Astrocyte of the spinal cord (primary cell): ENCODE measurements at regions not wholly inside any gene's neighbourhood (a gene's known extent, or its start where the extent isn't known, plus 50 kb on each side); places are given as distances from the start of the nearest gene placed in this dataset.
A peak's percentile ranks its signal among the peaks of the same experiment; 100 is the strongest.

Experiments
- DNase-seq: peaks from one replicate; pipeline ENCODE4 v3.0.0; 2011; ENCODE audit warnings: low read depth, low spot score
- H3K4me3 ChIP-seq: 2 replicates; pipeline ENCODE4 v1.5.1; 2011; ENCODE audit warnings: low read depth, mild to moderate bottlenecking, low read length, moderate library complexity
- CTCF ChIP-seq: IDR thresholded peaks from 2 replicates; pipeline ENCODE4 v1.5.1; 2012; ENCODE audit warnings: low read depth, mild to moderate bottlenecking, low read length, inconsistent platforms
- in situ Hi-C: cut with HindIII; loops from 2 replicates; pipeline ENCODE4 v1.10.0; 2017; ENCODE audit warnings: low sequenced_read_pairs

- in situ Hi-C loops, result no loop called here
- no peak overlapping the region for H3K4me3 ChIP-seq
- no peak for TF ChIP-seq CTCF
- no peak for DNase-seq
Measured at GRCh38 chr1:172895761-172896160, 155.0 kb downstream of the TNFSF18 start.

GRCh38 chr1:172897738-172898137 is 153.0 kb downstream of the TNFSF18 start:
- no peak overlapping the region for H3K4me3 ChIP-seq
- TF ChIP-seq CTCF, result no peak
- peak; percentile 72 for DNase-seq
- in situ Hi-C loops, result no loop called here

- no peak for TF ChIP-seq CTCF
Measured at GRCh38 chr1:172898866-172899265, 151.9 kb downstream of the TNFSF18 start.

GRCh38 chr1:172900376-172900997 is 150.3 kb downstream of the TNFSF18 start:
- in situ Hi-C loops, result no loop called here
- no peak for DNase-seq
- no peak for TF ChIP-seq CTCF
- H3K4me3 ChIP-seq, result no peak overlapping the region

More at GRCh38 chr1:172898866-172899265, 151.9 kb downstream of the TNFSF18 start:
- in situ Hi-C loops, result no loop called here
- DNase-seq, result no peak
- no peak overlapping the region for H3K4me3 ChIP-seq

GRCh38 chr1:172902200-172902599 is 148.5 kb downstream of the TNFSF18 start:
- no peak for DNase-seq
- no peak overlapping the region for H3K4me3 ChIP-seq
- TF ChIP-seq CTCF, result no peak
- in situ Hi-C loops, result no loop called here

GRCh38 chr1:172902861-172903381 is 147.8 kb downstream of the TNFSF18 start:
- in situ Hi-C loops, result no loop called here
- H3K4me3 ChIP-seq, result no peak overlapping the region
- DNase-seq, result peak; percentile 78
- no peak for TF ChIP-seq CTCF
